HG03064 (cell line): ENCODE measurements at regions not wholly inside any gene's neighbourhood (a gene's known extent, or its start where the extent isn't known, plus 50 kb on each side); places are given as distances from the start of the nearest gene placed in this dataset.
"Not testable (repeated sequence)": the region's sequence is repeated elsewhere in the genome, so short reads cannot be mapped to it uniquely, and the experiment has no call there.

Experiments
- ATAC-seq: cut with Tn5 transposase; IDR thresholded peaks from one replicate; pipeline ENCODE4 v1.9.1; 2021; ENCODE audit warnings: low read depth; ENCODE audit not compliant: unreplicated experiment

DNA sequence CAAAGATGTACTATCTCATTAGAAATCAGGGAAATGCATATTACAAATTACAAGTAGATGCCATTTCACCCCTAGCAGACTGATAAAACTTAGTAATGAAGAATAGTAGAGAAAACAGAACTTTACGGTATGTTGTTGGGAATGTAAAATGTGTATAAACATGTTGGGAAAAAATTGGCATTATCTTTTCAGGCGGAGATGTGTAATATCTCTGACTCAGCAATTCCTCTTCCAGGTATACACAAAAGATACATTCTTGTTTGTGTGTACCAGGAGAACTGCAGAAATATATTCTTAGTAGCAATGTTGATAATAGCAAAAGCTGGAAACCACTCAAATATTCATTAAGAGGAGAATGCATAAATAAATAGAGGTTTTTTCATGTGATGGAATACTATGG is 204.5 kb downstream of the LPIN1 start:
- ATAC-seq: no peak

DNA sequence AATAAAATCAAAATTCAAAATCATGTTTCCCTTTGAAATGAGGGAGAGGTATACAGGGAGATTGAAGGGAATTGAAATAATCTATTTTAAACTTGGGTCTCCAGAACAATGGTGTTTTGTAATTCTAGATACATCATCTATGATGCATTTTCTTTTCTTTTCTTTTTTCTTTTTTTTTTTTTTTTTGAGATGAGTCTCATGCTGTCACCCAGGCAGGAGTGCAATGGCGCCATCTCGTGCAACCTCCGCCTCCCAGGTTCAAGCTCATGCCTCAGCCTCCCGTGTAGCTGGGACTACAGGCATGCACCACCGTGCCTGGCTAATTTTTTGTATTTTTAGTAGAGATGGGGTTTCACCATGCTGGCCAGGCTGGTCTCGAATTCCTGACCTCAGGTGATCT is 205.1 kb downstream of the LPIN1 start:
- not testable (repeated sequence) for ATAC-seq

DNA sequence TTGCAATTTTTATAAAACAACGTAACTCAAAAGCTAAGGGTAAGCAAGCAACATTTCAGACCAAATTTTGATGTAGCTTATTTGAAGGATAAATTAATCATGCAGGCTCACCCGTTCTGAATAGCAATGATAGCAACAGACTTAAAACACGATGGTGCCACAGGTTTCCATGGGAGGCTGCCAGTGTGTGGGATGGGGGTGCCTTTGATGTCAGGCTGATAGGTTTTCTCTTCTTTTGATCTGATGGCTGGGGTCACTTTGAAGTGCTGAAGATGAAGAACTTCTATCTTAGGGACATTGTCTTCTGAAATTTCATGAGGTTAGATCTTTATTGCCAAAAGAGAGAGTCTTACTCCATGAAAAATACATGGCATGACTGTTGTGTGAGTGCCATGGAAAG is 206.8 kb downstream of the LPIN1 start:
- no peak for ATAC-seq

DNA sequence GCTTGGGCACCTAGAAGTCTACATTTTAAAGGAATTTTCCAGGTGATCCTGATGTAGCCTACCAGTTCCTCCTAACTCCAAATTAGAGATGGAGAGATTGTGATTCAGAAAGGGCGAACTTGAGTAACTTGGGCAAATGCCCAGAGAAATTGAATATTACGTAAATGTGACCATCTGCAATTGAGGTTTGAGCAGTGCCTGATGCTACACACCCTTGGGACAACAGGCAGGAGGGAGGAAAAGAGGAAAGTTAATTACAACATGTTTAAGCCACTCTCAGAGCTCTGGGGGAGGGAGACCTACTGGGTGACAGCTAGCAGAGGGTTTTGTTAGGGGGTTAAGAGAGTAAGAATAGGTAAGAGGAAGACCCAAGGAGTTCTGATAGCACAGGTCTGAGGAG is 208.9 kb downstream of the LPIN1 start:
- ATAC-seq: no peak

DNA sequence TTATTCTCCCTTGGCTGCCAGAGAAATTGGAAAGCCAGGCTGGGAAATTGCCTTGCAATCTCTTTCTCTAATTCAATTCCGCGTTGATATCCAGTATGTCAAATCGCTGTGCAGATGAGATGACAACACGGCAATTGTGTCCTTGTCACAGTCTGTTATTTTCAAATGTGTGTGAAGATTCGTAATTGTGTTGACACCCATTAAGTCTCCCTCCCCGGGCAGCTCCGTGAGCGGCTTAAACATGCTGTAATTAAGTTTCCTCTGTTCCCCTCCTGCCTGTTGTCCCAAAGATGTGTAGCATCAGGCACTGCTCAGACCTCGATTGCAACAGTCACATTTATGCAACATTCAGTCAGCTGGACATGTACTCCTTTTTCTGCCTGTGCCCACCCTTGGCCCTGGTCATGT is 209.5 kb downstream of the LPIN1 start:
- no peak for ATAC-seq

DNA sequence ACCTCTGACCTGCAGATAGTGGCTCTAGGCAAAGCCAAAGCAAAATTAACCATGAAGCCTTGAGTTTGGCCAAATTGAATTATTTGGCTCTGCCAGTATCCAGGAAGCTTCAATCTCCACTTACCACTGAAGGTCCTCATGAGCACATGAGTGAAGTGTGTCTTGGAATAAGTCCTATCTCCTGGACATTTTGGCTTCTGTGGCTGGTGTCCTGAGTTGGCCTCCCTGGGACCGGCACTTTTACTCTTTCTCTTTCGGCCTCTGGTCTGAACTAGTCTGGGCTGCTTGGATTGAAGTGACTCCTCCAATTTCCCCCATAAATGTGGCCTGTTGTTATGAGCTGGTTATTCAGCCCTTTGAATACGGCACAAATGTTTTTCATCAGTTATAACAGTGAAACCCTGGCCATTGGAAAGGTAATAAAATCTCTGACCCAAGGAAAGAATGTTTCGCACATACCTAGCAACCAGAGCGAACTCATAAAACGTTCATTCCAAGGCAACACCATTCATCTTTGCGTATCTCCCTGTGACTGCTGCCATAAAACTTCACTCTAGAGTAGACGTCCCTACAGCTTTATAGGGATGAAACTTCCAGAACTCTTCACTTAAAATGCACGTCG is 216.4 kb downstream of the LPIN1 start:
- no peak for ATAC-seq

DNA sequence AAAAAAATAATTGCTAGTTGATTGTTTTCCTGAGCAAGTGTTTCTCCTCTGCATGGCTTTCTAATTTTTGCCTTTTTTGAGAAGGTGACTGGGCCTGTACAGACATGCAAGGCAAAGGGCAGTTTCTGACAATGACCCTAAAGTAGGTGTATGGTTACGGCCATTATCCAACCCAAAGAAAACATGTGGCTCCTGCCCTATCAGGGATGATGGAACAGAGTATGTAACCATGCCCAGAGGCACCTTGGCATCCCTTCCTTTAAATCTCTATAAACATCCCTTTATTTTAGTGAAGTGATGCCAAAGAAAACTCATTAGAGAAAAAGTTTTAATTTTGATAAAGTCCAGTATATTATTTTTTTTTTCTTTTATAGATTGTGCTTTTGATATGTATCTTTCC is 217.5 kb downstream of the LPIN1 start:
- no peak for ATAC-seq

DNA sequence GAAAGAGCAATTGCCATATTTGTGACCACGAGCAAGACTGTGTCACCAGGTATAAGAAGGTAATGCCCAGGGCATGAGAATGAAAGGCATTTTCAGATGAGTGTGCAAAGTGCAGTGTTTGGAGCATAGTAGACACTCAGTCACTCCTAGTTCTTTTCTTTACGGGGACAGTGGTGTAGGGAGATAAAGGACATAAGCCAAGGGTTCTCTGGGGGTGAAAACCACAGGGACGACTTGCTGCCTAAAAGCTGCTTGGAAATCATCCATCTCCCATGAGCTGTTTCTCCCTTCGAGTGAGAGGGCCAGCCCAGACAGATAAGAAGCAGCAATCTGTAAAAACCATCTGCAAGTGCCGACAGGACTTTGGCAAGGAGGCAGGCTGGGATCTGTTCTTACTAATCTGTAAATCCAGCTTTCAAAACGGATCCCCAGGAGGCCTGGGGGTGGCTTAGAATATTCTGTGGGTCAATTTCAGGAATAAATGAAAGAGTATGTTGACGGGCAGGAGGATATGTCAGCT is 221.6 kb downstream of the LPIN1 start:
- ATAC-seq: no peak

DNA sequence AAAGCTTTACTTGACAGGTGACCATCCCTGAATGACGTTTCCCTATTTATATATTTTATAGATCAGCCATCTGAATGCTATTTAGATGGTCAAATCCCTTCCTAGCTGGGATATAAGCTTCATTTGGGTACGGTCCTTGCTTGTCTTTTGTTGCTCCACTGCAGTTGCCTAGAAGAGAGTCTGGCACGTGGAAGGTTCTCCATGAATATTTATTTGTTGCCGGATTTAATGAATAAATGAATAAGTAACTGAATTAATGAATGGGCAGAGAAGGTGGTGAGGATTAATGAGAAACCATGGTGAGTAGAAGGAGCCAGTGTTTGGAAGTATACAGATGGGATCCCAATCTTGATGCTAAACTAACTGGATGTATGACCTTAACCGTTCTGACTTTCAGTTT is 222.1 kb downstream of the LPIN1 start:
- no peak for ATAC-seq

DNA sequence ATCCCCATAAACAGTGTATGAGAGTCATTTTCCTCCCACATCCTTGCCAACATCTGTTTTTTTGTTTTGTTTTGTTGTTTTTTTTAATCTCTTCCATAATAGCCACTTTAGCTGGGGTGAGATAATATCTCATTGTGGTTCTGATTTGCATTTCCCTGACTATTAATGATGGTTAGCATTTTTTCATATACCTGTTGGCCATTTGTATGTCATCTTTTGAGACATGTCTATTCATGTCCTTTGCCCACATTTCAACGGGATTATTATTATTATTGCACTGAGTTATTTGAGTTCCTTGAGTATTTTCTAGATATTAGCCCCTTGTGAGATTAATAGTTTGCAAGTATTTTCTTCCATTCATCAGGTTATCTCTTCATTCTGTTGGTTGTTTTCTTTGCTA is 223.3 kb downstream of the LPIN1 start:
- ATAC-seq: no peak

DNA sequence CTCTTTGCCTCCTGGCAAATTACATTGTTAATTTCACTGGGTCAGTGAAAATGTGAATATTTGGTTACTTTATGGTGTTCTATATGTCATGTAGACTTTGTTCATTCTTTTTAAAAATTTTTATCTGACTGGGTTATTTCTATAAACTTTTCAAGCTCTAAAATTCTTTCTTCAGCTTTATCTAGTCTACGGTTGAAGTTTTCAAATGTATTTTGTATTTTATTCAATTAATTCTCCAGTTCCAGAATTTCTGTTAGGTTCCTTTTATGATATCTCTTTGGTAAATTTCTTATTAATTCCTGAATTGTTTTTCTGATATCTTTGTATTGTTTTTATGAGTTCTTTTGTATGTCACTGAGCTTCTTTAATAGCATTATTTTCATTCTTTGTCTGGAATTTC is 228.1 kb downstream of the LPIN1 start:
- ATAC-seq: no peak

DNA sequence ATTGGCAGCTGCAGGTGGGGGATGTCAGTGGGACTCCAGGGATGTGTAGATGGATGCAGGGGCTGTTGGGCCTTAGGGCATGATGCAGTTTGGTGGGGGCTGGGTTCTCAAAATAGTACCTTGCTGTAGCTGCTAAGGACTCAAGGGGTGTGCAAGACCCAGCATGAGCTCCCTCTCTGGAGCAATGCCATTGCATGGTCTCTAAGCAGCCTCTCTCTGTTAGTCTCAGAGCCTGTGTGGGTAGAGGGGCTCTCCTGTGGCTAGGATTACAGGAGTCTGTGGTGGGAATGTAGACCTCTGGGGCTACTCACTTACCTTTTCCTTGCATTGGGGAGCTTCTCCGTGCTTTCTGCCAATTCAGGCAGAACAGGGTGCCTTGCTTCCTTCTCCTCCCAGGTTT is 228.9 kb downstream of the LPIN1 start:
- ATAC-seq: no peak

DNA sequence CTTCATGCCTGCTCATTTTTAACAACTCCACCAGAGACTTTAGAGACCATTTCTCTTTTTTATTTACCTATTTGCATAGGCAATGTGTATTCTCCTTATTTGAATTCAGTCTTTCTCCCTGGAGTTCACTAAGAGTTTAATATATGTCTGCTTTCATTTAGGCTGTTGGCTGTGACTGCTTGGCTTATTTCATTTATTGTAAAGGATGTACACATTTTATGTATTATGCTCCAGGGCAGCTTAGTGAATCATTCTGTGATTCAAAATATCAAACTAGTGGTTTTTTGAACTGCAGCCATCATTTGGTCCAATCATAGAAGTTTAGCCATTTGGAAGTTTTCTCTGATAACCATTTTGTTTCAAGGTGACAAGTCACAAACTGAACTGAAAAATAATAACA is 229.6 kb downstream of the LPIN1 start:
- no peak for ATAC-seq

DNA sequence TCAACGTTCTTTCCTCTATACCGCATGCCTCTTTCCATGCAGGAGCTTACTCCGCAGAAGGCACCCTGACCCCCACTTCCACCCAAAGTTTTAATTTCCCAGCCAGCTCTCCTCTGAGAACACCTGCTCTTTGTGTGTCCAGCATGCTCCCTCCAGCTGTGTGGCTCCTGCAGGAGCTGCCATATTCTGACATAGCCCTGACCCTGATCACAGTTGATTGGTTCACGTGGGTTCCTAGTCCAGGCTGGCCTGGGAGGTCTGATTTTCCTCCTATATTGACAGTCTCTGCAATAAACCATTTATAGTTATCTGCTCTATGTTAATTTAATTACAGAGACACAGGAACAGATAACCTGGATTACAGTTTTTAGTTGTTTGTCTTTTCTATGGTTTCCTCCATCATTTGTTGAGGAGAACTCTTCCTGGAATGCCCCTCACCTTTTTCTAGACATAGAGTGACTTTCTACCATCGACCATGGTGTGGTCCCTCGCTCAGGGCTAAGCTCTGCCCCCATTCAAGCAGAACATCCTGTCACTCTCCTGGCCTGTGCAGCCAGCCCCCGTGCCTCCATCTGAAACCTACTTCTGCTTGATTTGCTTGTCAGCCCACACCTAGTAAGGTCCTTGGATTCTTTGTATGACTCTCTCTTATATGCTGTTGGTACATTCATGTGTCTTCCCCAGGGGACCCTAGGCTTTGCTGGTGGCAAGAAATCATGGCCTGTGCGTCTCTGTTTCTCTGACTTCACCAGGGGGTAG is 231.5 kb downstream of the LPIN1 start:
- ATAC-seq: no peak

DNA sequence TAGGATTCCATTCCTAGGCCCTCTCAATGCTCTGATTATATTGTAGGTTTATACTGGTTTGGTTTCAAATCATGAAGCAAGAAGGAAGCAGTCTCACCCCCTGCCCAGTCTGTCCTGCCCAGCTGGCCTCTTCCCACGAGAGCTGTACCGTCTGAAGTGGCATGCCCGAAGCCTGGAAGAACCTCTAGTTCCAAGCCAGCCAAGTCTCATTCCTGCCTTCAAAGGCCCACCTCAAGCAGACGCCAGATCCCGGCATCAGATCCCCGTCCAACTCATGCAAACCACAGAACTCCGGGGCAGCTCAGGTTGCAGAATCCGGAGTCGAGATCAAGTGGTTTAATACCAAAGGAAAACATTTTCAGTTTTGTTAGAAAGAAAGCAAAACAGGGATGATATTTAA is 234.4 kb downstream of the LPIN1 start:
- no peak for ATAC-seq

DNA sequence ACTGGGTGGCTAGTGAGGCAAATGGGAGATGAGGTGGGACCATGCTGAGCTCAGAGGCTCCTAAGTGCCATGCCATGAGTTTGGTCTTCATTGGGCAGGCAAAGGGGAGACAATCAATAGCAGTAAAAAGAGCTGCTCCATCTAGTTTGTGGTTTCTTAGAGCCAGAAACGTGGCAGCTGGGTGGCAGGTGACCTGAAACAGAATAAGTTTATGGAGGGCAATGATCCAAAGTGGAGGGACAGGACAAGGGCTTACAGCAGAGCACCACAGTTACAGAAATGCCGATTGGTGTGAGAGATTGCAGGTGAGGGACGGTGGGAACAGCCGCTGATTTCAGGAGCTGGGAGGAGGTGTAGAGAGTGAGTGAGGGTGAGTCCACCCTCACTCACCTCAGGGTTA is 237.0 kb downstream of the LPIN1 start:
- ATAC-seq: no peak

DNA sequence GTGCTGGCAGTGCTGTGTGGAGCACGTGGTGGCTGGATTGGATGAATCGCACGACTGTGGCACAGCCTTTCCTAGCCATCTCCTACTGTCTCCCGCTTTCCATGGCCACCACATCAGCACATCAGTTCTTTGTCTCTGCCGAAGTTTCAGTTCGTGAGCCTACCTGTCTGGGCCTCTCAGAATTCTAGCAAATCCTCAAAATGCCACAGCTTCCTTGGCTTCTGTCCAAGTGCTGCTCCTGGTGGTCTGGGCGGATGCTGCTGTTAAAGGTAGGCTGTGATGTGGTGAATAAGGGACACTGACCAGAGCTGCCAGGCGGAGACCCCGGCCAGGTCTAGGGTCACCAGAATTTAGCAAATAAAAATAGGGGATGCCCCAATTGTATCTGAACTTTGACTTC is 237.4 kb downstream of the LPIN1 start:
- ATAC-seq: no peak

DNA sequence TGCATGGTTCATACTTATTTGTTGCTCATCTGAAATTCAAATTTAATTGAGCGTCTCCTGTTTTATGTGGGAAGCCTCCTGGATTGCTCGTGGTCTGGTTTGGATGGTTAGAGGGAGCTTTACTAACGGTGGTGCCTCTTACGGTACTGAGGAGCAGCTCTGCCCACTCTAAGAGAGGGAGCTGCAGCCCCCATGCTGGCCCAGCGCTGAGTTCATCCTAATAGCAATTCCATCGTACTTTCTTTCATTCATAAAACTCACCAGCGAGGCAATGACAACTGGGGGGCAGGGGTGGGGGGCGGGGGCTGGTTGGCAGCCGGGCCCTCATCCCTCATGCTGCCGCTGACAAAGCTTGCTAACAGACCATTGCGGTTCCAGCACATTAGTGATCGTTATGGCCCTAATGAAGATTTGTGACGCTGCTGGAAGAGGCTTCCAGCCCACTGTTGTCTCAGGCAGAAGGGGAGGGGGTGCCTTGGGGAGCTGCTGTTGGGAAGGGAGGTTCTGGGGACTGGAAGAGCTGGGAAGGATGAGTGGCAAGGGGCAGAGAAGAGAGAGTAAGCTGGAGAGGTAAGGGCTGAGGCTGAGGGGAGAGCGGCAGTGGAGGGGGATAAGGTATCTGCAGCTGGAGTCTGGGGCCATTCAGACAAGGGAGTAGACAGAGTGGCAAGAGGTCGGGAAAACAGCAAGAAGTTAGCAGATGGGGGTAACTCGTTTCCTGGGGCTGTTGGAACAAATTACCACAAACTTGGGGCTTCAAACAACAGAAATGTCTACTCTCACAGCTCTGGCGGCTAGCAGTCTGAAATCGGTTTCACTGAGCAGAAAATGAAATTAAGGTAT is 238.1 kb downstream of the LPIN1 start:
- ATAC-seq: no peak

DNA sequence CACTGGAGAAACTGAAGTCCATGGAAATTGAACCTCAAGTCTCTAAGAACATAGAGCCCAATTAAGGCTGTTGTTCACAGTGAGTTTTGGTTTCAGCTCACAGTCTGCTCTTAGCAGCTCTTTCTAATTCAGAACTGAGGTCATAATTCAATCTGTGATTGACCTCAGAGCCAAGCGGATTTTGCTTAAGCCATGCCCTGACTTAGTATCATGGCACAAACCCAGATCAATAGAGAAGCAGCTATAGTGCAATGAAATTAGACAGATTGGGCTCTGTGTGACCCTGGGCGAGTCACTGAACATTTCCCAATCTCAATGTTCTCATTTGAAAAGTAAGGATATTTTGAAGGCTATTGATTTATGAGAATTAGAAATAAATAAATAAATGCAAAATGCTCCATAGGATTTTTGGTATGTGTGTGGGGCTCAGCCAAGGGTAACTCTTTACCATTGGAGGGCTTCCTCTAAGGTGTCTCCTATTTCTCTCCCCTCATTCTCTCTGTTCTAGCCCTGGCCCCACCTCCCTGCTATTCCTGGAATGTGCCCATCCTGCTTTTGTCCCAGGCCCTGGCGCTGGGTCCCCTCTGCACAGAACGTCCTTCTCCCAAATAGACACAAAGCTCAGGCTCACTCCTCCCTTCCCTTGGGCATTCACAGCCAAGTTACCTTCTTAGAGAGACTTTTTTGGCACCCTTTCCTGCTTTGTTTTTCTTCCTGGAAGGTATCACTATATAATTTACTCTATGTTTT is 239.6 kb downstream of the LPIN1 start:
- ATAC-seq: no peak

DNA sequence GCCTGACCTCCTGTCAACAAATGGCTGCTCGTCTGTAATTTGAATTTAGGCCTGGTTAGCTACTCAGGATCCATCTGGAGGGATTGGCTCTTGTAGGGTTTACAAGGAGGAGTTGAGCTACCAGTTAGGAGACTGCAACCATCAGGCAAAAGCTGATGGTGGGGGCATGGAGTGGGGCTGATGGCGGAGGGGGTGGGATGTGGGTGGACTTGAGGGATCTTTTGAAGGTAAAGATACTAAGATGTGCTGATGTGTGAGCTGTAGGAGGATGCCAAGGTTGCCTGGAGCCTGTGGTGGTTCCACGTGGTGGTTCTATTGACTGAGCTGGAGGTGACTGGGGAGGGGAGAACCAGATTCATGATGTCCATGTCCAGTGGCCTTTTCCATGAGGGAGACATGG is 240.7 kb downstream of the LPIN1 start:
- no peak for ATAC-seq
